GM19025 (cell line): ENCODE measurements at regions not wholly inside any gene's neighbourhood (a gene's known extent, or its start where the extent isn't known, plus 50 kb on each side); places are given as distances from the start of the nearest gene placed in this dataset.

Experiments
- ATAC-seq: cut with Tn5 transposase; IDR thresholded peaks from one replicate; pipeline ENCODE4 v1.9.1; 2021; ENCODE audit warnings: mild to moderate bottlenecking, low read depth, moderate library complexity; ENCODE audit not compliant: unreplicated experiment

GRCh38 chrY:14139521-14139920 is 83.5 kb downstream of the VCY1B start:
- ATAC-seq, result no peak

DNA sequence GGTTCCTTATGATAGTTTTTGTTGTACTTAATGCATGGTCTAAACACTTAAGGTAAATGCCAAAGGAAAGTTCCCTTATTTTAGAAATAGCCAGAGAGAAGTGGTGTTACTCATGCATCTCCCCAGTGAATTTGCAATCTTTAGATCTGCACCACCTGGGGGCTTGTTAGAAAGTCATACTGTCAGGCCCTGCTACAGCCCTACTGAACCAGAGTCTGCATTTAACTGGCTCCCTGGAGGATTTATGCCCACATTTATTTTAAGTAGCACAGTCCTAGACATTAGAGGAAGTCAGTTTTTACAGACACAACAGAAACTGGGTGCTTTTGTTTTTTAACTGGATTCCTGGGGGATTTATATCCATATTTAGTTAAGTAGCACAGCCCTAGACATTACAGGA is 89.6 kb downstream of the VCY1B start:
- no peak for ATAC-seq

DNA sequence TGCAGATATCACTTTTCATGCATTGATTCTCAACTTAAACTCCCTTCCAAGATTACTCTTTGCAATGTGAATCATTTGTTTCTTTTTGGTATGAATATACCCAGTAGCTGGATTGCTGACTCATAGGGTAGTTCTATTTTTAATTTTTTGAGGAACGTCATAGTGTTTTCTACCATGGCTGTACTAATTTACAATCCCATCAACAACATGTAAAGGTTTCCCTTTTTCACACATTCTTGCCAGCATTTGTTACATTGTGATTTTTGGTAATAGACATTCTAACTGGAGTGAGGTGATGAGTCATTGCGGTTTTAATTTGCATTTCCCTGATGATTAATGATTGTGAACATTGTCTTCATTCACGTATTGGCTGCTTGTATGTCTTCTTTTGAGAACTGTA is 126.7 kb downstream of the VCY1B start:
- ATAC-seq, result no peak

DNA sequence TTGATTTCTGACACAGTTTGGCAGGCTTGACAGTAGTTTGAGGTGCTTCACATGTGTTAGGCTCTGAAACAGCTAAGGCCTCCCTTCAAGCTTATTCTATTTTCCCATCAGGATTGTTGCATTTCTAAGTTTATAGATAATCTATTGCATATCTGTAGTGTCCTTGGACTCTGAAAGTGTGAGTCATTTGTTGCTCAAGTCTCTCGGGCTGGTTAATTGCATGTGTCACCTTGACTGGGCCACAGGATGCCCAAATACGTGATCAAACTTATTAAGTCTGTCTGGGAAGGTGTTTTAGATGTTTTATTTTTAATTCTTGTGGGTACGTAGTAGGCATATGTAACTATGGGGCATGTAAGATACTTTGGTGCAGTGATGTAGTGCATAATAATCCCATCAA is 166.0 kb downstream of the VCY1B start:
- ATAC-seq, result no peak

DNA sequence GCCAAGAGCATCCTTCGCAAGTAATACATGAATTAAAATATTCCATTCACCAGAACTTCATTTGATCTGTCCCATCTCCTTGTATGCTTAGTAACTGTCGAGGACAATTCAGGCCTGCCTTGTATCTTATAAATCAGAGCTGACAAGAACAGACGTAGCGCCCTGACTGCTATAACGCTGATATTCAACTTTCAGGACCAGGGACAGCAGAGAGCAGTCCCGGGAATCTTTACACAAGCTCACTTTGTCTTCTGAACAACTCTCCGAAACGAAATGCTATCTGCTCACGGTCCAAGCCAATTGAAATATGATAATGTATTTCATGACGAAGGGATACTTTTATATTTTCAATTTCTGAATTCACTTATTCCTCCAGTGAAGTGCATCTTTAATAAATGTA is 175.7 kb downstream of the VCY1B start:
- ATAC-seq, result no peak

- ATAC-seq, result peak; percentile 63
Observed at GRCh38 chrY:14235070-14235469, 179.0 kb downstream of the VCY1B start.

DNA sequence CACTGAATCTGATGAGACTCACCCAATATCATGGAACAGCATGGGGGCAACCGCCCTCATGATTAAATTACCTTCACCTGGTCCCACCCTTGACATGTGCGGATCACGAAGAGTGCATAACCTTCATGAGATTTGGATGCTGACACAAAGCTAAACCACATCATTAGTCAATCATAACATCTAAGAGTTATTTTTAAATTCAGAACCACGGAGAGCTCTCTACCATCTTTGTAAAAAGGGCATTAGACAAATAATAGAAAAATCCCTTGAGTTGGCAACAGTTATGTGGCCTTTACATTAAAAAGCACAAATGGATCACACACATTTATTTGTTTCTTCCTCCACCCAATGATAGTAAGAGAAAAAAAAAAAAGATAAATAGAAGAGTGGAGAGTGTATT is 182.2 kb downstream of the VCY1B start:
- no peak for ATAC-seq

DNA sequence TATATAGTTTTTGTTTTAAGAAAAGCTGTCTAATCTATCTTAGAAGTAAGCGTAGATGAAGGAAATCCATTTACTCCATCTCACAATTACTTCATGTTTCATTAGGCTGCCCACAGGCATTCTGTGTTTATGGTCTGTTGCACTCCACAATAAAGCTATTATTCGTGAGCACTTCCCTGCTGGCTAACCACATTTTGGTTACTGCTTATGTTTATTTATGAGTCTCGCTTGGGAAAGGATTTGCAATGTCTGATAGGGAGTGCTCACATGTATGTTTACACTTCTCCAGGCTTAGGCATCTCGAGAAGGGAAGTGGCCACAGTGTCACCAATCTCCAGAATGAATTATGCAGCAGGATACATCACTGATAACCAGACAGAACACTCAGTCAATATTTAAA is 190.9 kb downstream of the VCY1B start:
- ATAC-seq, result no peak

- peak; percentile 71 for ATAC-seq
Observed at GRCh38 chrY:14248878-14249576, 193.0 kb downstream of the VCY1B start.

- ATAC-seq, result peak; percentile 83
Observed at GRCh38 chrY:14255965-14256816, 200.2 kb downstream of the VCY1B start.

GRCh38 chrY:14256817-14257168 is 200.8 kb downstream of the VCY1B start:
- ATAC-seq, result no peak

DNA sequence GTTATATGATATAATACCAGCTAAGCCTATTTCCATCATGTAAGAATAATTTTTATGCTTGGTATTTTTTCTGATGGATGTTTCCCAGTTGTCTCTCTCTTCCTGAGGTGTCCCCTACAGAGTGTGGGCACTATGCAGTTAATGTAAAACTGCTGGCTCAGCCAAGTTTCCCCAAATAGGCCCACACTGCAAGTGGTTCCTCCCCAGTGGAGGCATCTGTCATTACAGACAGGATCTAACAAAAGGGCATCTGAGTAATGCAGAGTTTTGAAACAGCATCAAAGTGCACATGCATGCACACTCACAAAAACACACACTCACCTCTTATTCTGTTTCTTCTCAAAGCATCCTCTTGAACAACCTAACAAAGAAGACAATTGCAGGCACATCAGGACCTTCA is 221.0 kb downstream of the VCY1B start:
- no peak for ATAC-seq

- no peak for ATAC-seq
Observed at GRCh38 chrY:14290656-14291375, 233.5 kb upstream of the NLGN4Y start.

GRCh38 chrY:14292382-14292781 is 231.9 kb upstream of the NLGN4Y start:
- no peak for ATAC-seq

- peak; percentile 53 for ATAC-seq
Observed at GRCh38 chrY:14300775-14301174, 223.6 kb upstream of the NLGN4Y start.

DNA sequence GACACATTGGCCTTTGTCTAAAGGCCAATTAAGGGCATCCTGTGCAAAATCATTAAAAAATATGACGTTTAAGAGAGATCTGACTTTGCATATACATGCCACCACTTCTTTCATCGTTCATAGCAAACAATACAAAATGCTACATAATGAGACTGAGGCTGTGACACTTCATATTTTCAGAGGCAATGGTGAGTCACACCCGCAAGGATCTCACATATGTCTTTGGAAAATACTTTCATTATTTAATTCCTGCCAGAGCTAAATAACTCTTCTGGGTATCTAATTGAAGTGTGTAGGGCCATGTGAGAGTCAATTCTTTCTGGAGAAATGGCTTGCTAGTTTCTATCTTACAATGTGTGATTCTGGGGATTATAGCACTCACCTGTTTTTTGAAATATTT is 222.8 kb upstream of the NLGN4Y start:
- ATAC-seq, result no peak

- peak; percentile 95 for ATAC-seq
Observed at GRCh38 chrY:14328677-14329345, 195.5 kb upstream of the NLGN4Y start.

DNA sequence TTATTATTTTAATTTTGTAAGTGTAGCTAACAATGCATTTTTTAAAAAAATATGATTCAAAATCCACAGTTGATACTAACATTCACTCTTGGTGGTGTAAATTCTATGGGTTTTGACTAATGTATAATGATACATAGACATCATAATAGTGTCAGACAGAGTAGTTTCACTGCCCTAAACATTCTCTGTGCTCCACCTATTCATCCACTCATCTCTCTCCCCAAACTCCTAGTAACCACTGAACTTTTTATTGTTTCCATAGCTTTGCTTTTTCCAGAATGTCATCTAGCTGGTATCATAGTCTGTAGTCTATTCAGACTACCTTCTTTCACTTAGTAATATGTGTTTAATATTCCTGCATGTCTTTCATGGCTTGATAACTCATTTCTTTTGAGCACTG is 194.0 kb upstream of the NLGN4Y start:
- ATAC-seq, result no peak

DNA sequence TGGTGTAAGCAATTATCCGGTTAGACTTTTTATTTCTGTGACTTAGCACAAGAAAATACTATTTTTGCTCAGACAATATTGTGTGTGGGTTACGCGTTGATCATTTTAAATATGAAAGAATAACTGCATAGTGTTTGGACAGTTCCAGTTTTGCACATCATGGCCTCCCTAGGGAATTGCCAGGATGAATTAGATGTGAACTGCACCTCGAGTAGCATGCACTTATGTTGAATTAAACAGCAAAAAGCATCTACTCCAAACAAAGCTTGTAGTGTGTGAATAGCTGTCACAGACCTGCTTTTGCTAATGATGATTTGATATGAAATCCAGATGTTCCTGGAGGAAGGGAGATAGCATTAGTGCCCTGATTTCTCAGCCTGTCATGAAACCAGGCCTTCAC is 184.8 kb upstream of the NLGN4Y start:
- ATAC-seq, result no peak

- ATAC-seq, result peak; percentile 56
Observed at GRCh38 chrY:14340459-14341143, 183.7 kb upstream of the NLGN4Y start.
